ENCODE measurements at regions not wholly inside any gene's neighbourhood (a gene's known extent, or its start where the extent isn't known, plus 50 kb on each side); places are given as distances from the start of the nearest gene placed in this dataset.

DNA sequence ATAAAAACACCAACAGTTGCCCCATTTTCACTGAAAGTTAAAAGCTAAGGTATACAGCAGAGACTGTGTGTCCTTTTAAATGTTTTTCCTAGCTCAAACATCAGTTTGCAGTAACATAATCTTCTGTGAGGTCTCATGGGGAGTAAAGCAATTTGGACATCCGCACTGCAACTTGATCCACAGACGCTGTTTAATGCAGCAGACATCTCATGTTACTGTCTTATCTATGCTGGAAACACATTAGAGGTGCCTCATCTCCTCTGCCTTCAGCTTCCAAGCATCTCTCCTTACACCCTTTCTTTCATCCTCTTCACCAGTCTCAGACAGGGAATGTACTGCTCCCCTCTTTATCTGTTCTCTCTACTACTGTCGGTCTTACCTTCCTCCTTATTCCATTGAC, 53.7 kb upstream of the ATP11B start:
- FAIRE-seq (no peak), DNase-seq (ENCODE audit: extremely low spot score, insufficient read length, low read depth) (no peak)

DNA sequence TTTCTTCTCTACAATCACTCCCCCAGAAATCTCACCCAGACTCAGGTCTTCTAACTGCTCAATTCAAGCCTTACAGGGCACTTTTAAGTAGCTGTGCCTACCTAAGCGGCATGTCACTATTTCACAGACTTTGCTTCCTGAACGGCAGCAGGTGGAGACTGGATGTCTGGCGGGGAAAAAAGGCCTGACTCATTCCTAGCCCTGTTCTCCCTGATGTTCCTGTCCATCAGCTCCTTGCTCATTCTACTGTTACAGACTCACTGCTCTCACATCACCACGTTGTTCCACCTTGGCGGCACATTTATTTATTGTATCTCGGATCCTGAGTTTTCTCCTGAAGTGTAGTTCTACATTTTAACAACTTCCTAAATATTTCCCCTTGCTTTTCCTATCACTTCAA, 52.6 kb upstream of the ATP11B start:
- FAIRE-seq (no peak), DNase-seq (ENCODE audit: extremely low spot score, insufficient read length, low read depth) (no peak)

DNA sequence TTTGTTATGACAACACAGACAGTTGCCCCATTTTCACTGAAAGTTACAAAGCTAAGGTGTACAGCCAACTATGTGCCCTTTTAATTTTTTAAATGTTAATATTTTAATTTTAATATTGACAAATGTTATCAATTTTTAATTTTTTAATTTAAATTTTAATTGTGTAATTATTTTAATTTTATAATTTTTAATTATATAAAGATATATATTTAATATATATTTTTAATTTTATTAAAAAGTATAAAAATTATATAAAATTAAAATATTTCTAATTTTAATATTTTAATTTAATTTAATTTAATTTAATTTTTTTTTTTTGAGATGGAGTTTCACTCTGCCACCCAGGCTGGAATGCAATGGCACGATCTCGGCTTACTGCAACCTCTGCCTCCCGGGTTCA, 52.1 kb upstream of the ATP11B start:
- FAIRE-seq = no peak
- no peak for DNase-seq (ENCODE audit: extremely low spot score, insufficient read length, low read depth)

Data from GM18507 (cell line).